PC-3 (cell line): ENCODE measurements at regions not wholly inside any gene's neighbourhood (a gene's known extent, or its start where the extent isn't known, plus 50 kb on each side); places are given as distances from the start of the nearest gene placed in this dataset.

ENCODE experiments used
- CTCF ChIP-seq: fragments of 300-600 bp; sonication (generic); conservative IDR thresholded peaks from 2 replicates; pipeline ENCODE4 v1.5.1; 2017; ENCODE audit warnings: antibody characterized with exemption, low read depth, mild to moderate bottlenecking, low read length
- EZH2 ChIP-seq: fragments of 300-600 bp; sonication (generic); IDR thresholded peaks from one replicate; pipeline ENCODE4 v1.6.1; 2017; ENCODE audit warnings: antibody characterized with exemption, mild to moderate bottlenecking, low read length; ENCODE audit not compliant: unreplicated experiment

DNA sequence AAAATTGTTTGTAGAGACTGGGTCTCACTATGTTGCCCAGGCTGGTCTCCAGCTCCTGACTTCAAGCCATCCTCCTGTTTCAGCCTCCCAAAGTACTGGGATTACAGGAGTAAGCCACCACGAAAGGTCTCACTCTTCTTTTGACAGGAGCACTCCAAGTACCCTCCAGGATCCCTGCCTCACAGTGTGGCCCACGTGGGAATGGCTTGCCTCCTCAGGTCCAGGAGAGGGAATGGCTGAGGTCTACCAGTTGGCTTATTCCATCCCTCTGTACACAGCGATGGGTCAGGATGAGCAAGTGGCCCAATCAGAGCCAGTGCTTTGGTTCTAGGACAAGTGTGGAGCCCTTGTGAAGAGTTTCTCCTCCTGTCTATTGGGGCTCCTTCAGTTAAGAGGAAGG lies 73.7 kb upstream of the ZNF423 start:
- TF ChIP-seq EZH2 (no peak), CTCF (no peak)
